ENCODE measurements at regions not wholly inside any gene's neighbourhood (a gene's known extent, or its start where the extent isn't known, plus 50 kb on each side); places are given as distances from the start of the nearest gene placed in this dataset.

DNA sequence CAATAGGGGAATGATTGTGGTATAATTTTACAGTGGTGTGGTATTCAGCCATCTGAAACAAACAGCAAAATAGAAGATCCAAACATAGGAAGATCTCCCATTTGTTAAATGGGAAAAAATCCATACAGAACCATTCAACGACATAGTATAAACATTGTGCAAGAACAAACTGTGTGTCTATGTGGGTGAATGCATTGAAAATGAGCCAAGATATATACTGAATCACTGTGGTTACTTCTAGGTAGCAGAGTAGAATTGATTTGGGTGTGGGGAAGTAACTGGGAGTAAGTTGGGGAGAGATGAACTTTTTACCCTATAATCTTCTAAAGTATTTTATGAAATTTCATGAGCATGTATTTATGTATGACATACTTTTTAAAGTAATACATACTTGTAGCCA lies 123.1 kb upstream of the UMPS start:
- ATAC-seq (no peak), DNase-seq (ENCODE audit: low spot score) (no peak)
- intact Hi-C loops (cut with DNase I), result no loop called here

DNA sequence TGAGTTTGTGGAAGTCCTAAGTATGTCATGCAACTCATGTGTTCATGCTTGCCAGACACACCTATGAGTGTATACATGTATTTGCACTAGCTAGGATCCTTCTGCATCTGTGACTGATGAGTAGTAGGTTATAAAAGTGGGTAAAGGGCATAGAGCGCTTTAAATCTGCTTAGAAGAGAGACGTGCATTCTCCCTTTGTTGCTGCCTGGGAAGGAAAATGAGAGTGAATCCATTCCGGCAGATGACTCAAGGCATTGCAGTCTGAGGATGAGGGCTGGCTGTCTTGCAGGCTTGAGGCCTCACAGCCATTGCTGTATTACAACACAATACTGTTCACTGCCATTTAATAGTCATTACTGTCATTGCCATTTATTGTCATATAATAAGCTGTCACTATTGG lies 120.8 kb upstream of the UMPS start:
- ATAC-seq, result no peak
- DNase-seq (ENCODE audit: low spot score), result no peak
- intact Hi-C loops (cut with DNase I), result no loop called here

DNA sequence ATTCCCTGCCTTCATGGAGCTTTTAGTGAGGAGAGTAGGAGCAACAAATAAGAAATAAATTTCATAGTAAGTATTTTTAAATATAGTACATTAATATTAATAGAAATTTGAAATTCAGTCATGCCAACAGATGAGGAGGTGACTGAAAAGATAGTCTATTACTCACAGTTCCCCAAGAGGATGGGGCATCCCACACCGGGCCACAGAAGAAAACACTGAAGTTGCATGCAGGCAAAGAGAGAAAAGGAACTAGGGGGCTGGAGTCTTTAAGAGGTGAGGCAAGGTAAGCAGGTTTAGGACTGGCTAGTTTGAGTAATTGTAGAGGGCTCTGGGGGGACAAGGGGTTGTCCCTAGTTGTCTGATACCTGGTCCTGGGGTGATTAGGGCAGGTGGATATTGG lies 120.1 kb upstream of the UMPS start:
- no peak for DNase-seq (ENCODE audit: low spot score)
- no peak for ATAC-seq
- intact Hi-C loops (cut with DNase I), result no loop called here

DNA sequence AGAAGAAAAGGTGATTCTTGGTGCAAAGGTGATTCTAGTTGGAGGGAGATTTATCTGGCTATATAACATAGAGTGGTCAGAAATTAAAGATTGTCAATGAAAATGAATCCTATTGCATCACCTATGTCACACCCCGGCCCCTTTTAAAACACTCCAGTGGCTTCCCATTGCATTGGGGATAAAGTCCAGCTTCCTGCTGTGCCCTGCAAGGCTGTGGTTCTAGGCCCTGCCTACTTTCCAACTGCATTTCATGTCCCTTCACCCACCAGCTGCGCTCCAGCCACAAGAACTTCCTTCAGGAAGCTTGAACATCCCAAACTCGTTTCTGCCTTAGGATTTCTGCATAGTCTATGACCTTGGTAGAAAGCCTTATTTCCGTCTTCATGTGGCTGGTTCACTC lies 118.7 kb upstream of the UMPS start:
- no peak for ATAC-seq

DNA sequence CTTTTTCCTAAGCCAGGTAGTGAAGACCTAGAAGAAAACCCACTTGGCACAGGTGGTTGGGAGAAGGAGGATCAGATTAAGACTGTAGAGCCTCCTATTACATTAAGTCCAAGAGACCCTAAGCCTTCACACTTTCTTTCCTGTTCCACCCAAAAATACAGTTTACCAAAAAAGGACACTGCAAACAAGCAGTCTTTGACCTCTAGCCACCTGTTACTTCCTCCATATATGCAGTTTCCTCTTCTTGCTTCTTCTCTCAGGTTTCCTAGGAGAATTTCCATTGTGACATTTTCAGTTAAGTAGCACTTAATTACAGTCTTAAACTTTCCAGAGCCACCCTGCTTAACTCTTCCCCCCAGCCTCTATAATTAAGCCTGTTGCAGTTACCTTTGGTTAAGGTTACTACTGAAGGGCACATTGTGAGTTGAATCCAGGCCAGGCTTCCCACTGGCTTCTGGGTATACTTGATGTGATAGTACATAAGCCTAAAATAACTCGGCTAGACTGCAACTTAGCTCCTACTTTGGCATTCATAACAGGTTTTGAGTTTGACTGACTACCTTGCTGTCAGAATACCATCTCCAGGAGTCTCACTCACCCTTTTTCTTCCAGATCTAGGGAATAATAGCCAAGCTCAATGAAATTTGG lies 114.2 kb upstream of the UMPS start:
- DNase-seq (ENCODE audit: low spot score), result no peak
- no peak for ATAC-seq
- intact Hi-C loops (cut with DNase I), result no loop called here

More for the DNA sequence above, 118.7 kb upstream of the UMPS start:
- intact Hi-C loops (cut with DNase I), result no loop called here
- DNase-seq (ENCODE audit: low spot score), result no peak

DNA sequence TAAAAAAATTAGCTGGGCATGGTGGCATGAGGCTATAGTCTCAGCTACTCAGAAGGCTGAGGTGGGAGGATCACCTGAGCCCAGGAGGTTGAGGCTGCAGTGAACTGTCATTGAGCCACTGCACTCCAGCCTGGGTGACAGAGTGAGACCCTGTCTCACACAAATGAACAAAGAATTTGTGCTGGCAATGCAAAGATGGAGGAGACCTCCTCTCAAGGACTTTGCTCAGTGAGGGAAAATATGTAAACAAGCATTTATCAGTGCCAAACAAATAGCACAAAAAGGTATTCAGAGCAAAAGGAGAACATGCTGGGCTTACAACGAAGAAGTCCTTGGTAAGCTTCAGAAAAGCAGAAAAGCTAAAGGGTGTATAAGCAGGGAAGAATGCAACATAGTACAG lies 113.1 kb upstream of the UMPS start:
- intact Hi-C loops (cut with DNase I), result no loop called here
- DNase-seq (ENCODE audit: low spot score), result no peak
- no peak for ATAC-seq

DNA sequence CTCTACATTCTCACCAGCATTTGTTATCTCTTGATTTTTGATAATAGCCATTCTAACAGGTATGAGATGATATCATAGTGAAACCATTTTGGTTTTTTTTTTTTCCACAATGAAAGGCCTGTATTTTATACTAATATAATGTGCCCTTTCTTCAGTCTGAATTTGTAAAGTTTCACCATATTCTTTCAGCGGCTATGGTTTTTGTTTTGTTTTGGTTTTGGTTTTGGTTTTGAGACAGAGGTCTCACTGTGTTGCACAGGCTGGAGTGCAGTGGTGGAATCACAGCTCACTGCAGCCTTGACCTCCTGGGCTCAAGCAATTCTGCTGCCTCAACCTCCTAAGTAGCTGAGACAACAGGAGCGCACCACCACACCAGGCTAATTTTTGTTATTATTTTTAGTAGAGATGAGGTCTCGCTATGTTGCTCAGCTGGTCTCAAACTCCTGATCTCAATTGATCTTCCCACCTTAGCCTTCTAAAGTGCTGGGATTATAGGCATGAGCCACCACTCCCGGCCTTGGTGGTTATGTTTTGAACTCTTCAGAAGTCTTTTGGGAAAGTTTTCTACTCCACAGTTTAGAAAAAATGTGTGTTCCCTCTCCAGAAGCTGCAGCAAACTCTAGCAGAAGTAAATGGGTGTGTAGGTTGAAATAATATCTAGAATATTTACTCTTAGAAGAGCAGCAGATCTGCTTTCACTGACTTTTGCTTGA lies 110.2 kb upstream of the UMPS start:
- DNase-seq (ENCODE audit: low spot score) (no peak), ATAC-seq (no peak)
- intact Hi-C loops (cut with DNase I), result no loop called here

DNA sequence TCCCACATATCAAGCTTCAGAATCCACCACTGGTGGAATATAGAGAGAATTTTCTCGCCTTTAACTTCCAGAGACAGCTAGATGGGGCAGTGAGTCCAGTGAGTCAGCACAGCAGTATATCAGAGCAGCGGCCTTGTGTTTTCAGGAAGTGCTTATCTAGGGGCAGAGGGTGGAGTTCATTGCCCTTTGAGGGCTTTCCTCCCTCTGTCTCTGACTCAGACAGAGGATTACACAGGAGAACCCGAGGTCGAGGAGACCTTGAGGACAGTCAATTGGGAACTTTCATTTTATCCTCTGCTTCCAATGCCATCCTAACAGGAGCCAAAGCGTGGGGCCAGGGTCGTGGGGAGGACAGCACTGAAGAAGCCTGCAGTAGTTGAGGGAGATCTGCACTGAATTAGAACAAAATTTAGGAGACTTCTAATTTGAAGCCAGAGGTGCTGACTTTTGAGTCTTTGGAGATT lies 109.6 kb upstream of the UMPS start:
- intact Hi-C loops (cut with DNase I), result no loop called here
- DNase-seq (ENCODE audit: low spot score), result no peak
- peak; percentile 49 for ATAC-seq

DNA sequence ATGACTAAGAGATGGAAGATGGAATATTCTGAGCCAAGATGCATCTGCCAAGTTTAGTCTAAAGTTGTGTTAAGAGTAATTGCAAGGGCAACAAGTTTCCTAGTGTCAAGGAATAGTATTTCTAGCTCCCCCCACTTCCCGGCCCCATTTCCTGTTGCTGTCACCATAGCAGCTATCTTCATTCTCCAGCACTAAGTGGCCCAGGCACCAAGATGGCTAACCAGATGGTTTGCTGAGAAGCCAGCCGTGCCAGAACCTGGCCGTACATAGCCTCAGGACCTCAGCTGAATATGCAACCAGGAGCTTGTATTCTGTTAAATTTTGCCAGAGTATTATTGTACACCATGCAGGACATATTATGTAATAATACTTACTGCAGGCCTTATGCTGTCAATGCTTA lies 108.8 kb upstream of the UMPS start:
- no peak for ATAC-seq
- no peak for DNase-seq (ENCODE audit: low spot score)
- intact Hi-C loops (cut with DNase I), result no loop called here

DNA sequence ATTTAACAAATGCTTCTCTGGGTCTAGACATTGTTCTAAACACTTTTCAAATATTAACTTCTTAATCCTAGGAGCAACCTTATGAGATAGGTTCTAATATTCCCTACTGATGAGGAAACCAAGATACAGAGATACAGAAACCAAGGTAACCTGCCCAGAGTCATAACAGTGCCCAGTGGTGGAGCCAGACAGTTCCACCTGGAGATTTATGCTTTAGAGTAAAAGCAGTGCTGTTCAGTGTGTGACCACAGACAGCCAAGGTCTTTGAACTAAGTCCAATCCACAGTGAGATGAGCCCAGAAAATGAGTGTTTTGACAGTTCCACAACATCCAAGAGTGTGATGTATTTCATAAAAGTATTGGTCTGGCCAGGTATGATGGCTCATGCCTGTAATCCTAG lies 105.2 kb upstream of the UMPS start:
- intact Hi-C loops (cut with DNase I), result no loop called here
- DNase-seq (ENCODE audit: low spot score) (no peak), ATAC-seq (no peak)

DNA sequence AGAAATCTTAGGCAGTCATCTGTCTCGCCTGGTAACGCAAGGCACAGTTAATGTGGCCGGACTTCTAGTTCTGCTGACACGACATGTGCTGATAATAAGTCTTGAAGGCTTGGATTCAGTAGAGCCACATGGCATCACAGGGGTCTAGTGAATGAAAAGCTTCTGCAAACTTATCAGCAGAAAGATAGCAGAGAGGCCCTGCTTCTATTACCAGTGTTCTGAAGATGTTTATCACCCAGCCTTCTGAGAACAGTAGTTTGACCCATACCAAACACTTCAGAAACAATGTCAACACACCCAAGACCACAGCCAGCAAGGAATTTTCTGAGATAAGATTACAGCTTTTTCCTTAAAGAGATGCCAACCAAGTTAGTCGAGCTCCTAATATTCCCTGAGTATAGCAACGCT lies 102.7 kb upstream of the UMPS start:
- intact Hi-C loops (cut with DNase I), result no loop called here
- ATAC-seq (no peak), DNase-seq (ENCODE audit: low spot score) (no peak)

DNA sequence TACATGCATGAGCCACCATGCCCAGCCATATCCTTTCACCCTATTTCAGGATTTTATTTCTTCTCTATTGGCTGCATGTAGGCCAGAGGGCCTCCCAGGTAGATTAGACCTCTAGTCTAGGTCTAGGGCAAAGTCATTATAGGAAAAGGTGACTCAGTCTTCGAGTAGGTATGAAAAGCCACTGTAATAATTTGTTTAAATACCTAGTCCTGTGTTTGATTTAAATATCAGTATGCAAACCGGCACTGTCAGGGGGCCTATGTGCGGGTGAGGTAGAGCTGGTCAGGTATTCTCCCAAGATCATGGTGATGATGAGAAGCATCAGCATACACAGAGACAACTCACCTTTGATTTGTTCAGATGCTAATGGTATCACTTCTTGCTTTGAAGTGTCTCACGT lies 101.4 kb upstream of the UMPS start:
- no peak for DNase-seq (ENCODE audit: low spot score)
- ATAC-seq, result no peak
- intact Hi-C loops (cut with DNase I), result no loop called here

DNA sequence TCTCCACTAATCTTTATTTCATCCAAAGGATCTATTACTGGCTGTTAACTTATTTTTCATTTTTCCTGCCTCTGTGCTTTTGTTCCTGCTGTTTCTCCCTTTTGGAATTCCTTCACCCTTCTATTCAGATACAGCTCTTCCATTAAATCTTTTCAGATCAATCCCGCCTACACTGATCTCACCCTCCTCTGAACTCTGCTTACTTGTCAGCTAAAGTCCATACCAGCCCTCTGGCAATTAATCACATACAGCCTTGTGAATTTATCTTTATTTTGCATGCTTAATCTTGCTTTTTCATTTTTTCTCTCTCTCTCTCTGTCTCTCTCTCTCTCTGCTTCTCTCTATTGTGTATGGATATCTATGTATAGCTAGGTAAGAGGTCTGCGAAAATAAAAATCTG lies 100.8 kb upstream of the UMPS start:
- ATAC-seq (no peak), DNase-seq (ENCODE audit: low spot score) (no peak)
- intact Hi-C loops (cut with DNase I), result no loop called here

DNA sequence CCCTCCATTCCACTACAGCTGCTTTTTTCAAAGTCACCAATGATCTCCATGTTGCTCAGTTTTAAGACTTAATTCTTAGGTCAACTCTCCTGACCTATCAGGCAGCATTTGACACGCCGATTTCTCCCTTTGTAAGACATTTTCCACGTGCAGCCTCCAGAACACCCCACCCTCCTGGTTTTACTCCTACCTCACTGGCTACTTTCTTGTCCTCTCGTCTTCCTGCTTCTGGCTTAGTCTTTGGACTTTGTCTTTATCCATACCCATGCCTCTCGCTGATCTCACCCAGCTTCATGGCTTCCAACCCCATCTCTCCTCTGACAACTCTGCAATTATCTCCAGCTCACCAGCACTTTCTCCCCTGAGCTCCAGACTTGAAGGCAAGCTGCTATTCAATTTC lies 99.3 kb upstream of the UMPS start:
- intact Hi-C loops (cut with DNase I), result no loop called here
- no peak for ATAC-seq
- DNase-seq (ENCODE audit: low spot score), result no peak

DNA sequence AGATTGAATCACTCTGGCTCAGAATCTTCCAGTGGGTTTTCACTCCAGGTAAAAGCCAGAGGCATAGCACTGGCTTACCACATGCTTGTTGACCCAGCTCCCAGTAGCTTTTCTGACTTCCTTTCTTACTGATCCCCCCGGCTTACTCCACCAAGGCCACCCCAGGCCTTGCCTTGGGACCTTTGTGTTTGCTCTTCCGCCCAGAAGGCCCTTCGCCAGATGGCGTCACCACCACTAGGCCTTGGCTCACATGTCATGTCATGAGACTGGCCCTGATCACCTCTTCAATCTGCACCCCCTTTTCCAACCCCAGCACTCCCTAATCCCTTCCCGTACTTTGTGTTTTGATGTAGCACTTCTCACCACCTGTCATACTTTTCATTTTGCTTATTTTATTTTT lies 98.5 kb upstream of the UMPS start:
- intact Hi-C loops (cut with DNase I), result no loop called here
- ATAC-seq, result no peak
- DNase-seq (ENCODE audit: low spot score), result no peak

DNA sequence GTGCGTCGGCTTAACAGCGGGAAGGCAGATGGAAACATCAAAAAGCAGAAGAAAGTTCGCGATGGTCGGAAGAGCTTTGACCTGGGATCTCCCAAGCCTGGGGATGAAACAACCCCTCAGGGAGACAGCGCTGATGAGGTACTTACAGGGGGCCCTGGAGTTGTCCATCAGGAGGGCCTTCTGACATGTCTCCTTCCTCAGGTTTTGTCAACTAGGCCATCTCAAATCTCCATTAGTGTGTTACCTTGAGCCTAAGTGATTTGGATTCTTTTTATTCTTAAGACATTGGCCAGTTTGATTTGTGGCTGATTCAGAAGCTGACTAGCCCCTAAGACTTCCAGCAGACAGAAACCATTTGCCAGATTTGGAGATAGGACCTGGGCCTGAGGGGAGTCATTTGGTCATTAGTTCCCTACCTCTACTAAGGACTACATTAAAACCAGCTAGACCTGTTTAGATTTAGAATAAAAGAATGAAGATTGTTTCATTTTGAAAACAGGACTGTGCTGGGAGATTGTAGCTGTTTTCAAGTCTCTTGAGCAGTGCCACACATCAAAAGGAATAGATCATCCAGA lies 97.6 kb upstream of the UMPS start:
- no peak for ATAC-seq
- intact Hi-C loops (cut with DNase I), result no loop called here
- no peak for DNase-seq (ENCODE audit: low spot score)

DNA sequence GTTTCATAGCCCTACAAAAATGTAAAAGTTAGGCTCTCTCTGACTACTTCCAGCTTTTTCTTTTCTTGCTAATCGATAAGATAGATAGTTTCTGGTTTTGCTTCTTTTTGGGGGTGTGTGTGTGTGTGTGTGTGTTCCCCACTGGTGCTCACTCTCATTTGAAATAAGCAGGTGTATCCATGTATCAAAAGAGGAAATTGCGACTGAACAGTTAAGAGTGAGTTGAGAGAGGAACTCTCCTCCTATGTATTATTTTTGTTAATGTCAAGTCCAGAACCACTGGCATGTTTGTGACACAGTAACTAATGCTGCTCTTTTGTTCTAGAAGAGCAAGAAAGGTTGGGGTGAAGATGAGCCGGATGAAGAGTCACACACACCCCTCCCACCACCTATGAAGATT lies 96.7 kb upstream of the UMPS start:
- DNase-seq (ENCODE audit: low spot score) (no peak), ATAC-seq (no peak)
- intact Hi-C loops (cut with DNase I), result no loop called here

DNA sequence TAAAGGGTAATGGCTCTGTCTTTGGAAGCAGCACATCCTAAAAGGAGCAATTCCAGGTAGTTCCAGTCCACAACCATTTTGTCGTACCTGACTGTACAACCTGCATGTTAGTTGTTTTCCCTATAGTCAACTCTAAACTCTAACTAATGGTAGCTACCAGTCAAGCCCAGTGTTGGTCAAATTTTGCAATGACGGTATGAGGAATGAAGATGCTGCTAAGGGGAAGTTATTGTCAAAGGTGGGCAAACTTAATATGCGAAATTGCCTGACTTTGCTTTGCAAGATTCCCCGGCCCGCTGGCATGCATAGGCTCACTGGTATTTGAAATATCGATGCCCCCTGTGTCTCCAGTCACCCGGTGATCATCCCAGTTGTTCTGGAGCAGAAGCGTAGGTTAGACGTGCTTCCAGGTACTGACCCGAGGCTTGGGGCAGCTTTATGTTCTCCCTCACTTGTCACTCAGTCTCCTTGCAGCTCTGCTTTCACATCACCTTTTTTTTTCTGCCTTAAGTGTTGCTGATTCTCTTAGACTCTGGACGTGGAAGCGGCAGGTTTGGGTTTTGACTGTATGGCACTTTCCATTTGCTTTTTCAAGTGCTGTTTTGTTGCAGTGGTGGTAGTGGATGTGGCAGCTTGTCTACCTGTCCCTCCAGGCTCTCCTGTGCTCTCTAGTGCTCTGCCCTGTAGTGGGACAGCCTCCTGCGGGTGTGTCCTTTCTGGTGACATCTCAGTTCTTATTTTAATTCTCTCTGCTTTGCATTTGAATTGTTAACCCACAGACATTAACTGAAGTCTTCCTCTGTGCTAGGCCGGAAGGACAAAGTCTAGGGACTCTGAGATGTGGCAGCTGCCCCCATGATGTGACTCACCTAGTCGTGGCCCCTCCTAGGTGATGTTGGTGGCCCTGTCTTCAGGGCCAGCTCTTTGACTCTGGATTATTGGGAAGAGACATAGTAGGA lies 95.8 kb upstream of the UMPS start:
- no peak for ATAC-seq
- intact Hi-C loops (cut with DNase I), result no loop called here

DNA sequence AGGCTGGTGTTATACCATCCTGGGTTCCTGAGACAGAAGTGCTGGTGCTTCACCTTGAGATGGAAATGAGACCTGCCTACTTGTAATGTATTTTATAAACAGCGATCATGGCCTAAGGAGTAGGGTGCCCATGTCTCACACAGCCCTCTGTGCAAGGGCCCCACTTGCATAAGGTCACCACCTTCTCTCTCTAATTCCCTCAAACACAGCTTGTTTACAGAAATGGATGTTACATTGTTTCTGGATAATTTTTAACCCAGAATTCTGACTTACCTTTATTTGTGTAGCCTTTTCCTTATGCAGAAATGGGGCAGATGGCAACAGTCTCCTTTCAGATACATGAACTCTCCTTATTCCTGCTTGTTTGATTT lies 95.1 kb upstream of the UMPS start:
- no peak for ATAC-seq
- DNase-seq (ENCODE audit: low spot score), result no peak

More for the DNA sequence above, 95.8 kb upstream of the UMPS start:
- DNase-seq (ENCODE audit: low spot score), result no peak

More for the DNA sequence above, 95.1 kb upstream of the UMPS start:
- intact Hi-C loops (cut with DNase I), result no loop called here

Data from sciatic nerve (tissue), 2 donors.